ENCODE measurements at regions not wholly inside any gene's neighbourhood (a gene's known extent, or its start where the extent isn't known, plus 50 kb on each side); places are given as distances from the start of the nearest gene placed in this dataset.

DNA sequence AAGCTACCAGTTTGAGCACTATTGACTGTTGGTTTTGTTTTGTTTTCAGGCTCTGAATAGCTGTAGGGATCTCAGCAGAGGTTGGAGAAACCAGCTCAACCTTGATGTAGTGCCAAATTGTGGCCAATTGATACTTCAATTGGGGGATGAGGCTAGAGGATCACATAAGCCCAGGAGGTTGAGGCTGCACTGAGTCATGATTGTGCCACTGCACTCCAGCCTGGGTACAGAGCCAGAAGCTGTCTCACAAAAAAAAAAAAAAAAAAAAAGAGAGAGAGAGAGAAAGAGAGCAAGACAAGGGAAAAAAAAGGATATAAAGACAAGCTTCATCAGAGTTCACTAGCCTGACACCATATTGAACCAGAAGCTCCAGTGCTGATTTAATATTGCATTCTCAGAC, 702.1 kb downstream of the FRK start:
- no peak for DNase-seq (ENCODE audit: low spot score)
- in situ Hi-C loops (cut with MboI; ENCODE audit: low pct_unique_long_range_greater_than_20kb, low sequenced_read_pairs, unreplicated experiment): no loop called here
- TF ChIP-seq CTCF (IDR thresholded peaks at IDR 0.05; ENCODE audit: extremely low read depth, insufficient read depth, missing control alignments): no peak

DNA sequence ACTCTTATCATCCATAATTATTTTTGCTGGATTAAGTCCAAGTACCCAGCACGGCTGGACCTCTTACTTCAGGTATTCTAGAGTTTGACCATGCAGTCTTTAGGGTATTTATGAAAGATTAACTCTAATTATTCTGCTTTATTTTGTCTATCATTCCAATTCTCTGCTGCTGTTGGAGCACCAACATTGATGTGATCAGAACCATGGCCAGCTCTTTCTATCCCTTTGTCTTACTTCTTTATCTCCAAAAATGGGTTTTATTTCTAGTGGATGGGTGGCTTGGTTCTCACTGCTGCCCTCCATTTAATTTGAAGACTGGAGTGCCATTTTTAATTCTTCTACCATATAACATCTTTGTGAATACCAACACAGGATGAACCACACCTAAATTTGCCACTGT, 704.3 kb downstream of the FRK start:
- in situ Hi-C loops (cut with MboI; ENCODE audit: low pct_unique_long_range_greater_than_20kb, low sequenced_read_pairs, unreplicated experiment): no loop called here
- no peak for TF ChIP-seq CTCF (IDR thresholded peaks at IDR 0.05; ENCODE audit: extremely low read depth, insufficient read depth, missing control alignments)
- no peak for DNase-seq (ENCODE audit: low spot score)

DNA sequence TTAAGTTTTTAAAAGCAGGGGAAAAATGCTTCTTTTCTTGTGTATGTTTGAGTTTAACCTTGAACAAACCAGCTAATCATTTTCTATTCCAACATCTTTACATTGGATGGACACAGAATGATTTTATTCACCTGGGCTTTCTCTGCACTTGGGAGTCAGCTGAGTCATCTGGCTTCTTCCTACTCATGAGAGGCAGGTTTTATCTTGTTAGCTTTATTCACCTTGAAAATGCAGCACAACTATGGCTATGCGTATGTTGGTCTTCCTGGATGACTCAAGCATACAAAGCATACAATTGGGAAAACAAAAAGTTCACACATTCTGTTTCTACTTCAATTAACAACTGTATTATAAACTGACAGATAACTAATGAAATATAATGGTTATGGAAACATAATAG, 737.7 kb downstream of the FRK start:
- DNase-seq (ENCODE audit: low spot score): no peak
- in situ Hi-C loops (cut with MboI; ENCODE audit: low pct_unique_long_range_greater_than_20kb, low sequenced_read_pairs, unreplicated experiment): no loop called here
- no peak for TF ChIP-seq CTCF (IDR thresholded peaks at IDR 0.05; ENCODE audit: extremely low read depth, insufficient read depth, missing control alignments)

DNA sequence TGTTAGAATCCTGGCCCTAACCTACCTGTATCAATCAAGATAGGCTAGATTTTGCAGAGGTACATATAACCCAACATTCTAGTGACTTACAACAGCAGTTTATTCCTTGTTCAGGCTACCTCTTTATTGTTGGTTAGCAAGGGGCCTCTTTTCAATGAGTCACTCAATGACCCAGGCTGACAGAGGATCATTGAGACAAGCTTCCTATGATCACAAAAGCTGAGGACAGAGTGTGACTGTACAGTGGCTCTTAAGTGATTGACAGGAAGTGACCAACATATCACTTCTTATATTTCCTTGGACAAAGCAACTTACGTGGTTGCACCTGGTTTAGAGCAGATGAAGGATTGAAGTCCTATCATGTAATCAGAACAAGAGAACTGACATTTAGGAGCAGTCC, 740.9 kb downstream of the FRK start:
- DNase-seq (ENCODE audit: low spot score): no peak
- in situ Hi-C loops (cut with MboI; ENCODE audit: low pct_unique_long_range_greater_than_20kb, low sequenced_read_pairs, unreplicated experiment): no loop called here
- no peak for TF ChIP-seq CTCF (IDR thresholded peaks at IDR 0.05; ENCODE audit: extremely low read depth, insufficient read depth, missing control alignments)

- no peak for TF ChIP-seq CTCF (IDR thresholded peaks at IDR 0.05; ENCODE audit: extremely low read depth, insufficient read depth, missing control alignments)
- no peak for DNase-seq (ENCODE audit: low spot score)
- in situ Hi-C loops (cut with MboI; ENCODE audit: low pct_unique_long_range_greater_than_20kb, low sequenced_read_pairs, unreplicated experiment): no loop called here
Measured at GRCh38 chr6:115310156-115310555, 750.5 kb downstream of the FRK start.

- no peak for TF ChIP-seq CTCF (IDR thresholded peaks at IDR 0.05; ENCODE audit: extremely low read depth, insufficient read depth, missing control alignments)
- in situ Hi-C loops (cut with MboI; ENCODE audit: low pct_unique_long_range_greater_than_20kb, low sequenced_read_pairs, unreplicated experiment): no loop called here
- DNase-seq (ENCODE audit: low spot score): no peak
Measured at GRCh38 chr6:115302731-115303130, 758.0 kb downstream of the FRK start.

DNA sequence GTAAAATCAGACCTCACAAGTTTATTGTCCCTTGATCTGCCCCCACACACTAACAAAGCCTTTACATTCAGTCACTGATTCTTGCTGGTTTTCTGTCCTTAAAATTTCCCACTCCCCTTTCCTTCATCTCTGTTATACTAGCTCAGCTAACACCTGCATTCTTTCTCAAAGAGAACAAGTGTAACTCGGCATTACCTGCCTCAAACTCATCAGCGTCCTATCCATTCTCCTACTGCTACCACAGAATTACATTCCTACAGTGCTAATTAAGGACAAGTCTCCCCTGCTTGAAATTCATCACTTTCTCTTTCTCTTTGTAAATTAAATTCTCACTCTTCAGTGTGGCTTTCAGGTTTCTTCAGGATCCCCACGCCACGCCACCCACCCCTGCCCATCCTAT, 773.2 kb downstream of the FRK start:
- no peak for DNase-seq (ENCODE audit: low spot score)
- TF ChIP-seq CTCF (IDR thresholded peaks at IDR 0.05; ENCODE audit: extremely low read depth, insufficient read depth, missing control alignments): no peak
- in situ Hi-C loops (cut with MboI; ENCODE audit: low pct_unique_long_range_greater_than_20kb, low sequenced_read_pairs, unreplicated experiment): no loop called here

Data from GM13977 (cell line).